ENCODE measurements at regions not wholly inside any gene's neighbourhood (a gene's known extent, or its start where the extent isn't known, plus 50 kb on each side); places are given as distances from the start of the nearest gene placed in this dataset.

DNA sequence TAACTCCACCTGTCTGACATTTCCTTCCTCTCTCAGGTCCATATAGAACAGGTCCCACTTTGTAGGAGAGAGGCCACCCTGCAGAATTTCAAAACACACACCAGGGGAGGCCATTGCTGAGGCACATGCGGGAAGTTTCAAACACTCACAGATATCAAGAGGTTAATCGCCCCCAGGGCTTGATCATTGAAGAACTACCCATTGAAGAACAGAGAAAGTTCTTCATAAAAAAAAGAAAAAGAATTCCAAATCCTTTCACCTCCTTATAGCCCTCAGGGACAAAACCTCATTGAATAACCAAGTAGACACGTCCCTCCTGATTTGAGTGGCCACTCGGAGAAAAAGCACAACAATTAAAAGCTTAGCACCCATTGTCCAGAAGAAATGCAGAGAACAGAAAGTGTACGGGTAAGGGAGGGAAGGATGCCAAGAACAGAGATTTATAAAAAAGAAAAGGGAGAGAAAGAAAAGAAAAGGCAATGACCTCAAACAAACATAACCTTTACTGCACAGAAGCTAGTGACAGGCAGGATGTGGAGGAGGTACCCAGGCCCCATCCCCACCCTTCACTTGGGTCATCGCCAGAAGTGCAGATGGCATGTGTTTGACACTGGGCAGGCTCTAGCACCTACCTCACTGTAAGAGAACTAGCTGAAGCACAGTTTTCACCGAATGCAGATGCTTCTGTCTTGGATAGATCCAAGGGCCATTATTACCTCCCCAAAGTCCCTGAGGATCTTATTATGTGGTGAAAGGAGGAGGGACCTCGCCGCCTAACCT is 112.3 kb upstream of the HES1 start:
- peak; percentile 52 for DNase-seq
- no peak overlapping the region for H3K4me3 ChIP-seq
- H3K4me1 ChIP-seq, result peaks cover 3% of the 10 kb centered on the region
- H3K9me3 ChIP-seq, result no peaks in the 10 kb centered on the region
- intact Hi-C loops (cut with DNase I; ENCODE audit: low total_unique reads), result no loop called here
- no peak overlapping the region for H3K27ac ChIP-seq
- H3K36me3 ChIP-seq (ENCODE audit: low read depth, missing control alignments), result no peaks in the 10 kb centered on the region
- TF ChIP-seq, protein P1, sequence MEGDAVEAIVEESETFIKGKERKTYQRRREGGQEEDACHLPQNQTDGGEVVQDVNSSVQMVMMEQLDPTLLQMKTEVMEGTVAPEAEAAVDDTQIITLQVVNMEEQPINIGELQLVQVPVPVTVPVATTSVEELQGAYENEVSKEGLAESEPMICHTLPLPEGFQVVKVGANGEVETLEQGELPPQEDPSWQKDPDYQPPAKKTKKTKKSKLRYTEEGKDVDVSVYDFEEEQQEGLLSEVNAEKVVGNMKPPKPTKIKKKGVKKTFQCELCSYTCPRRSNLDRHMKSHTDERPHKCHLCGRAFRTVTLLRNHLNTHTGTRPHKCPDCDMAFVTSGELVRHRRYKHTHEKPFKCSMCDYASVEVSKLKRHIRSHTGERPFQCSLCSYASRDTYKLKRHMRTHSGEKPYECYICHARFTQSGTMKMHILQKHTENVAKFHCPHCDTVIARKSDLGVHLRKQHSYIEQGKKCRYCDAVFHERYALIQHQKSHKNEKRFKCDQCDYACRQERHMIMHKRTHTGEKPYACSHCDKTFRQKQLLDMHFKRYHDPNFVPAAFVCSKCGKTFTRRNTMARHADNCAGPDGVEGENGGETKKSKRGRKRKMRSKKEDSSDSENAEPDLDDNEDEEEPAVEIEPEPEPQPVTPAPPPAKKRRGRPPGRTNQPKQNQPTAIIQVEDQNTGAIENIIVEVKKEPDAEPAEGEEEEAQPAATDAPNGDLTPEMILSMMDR (IDR thresholded peaks at IDR 0.05), result no peak
- no peak for TF ChIP-seq POLR2A (IDR thresholded peaks at IDR 0.05)
- WGBS, 2 donors, result 58 to 69% methylated on average over 9 of the region's 9 CpGs
- no peaks in the 10 kb centered on the region for H3K27me3 ChIP-seq

DNA sequence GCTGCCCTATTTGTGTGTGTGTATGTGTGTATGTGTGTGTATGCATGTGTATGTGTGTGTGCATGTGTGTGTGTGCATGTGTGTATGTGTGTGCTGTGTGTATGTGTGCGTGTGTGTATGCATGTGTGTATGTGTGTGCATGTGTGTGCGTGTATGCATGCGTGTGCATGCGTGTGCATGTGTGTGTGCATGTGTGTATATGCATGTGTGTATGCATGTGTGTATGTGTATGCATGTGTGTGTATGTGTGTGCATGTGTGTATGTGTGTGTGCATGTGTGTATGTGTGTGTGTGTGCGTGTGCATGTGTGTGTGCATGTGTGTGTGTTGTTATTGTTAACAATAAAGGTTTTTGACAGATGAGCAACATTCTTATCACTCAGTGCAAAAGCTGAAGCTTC is 110.8 kb upstream of the HES1 start:
- no peaks in the 10 kb centered on the region for H3K27me3 ChIP-seq
- no peak overlapping the region for H3K4me3 ChIP-seq
- H3K27ac ChIP-seq, result no peak overlapping the region
- DNase-seq, result no peak
- 70 to 75% methylated on average over 5 of the region's 5 CpGs for WGBS, 2 donors
- intact Hi-C loops (cut with DNase I; ENCODE audit: low total_unique reads), result no loop called here
- H3K9me3 ChIP-seq, result no peaks in the 10 kb centered on the region
- TF ChIP-seq POLR2A (IDR thresholded peaks at IDR 0.05), result no peak
- TF ChIP-seq, protein P1 (IDR thresholded peaks at IDR 0.05), result no peak
- peaks cover 3% of the 10 kb centered on the region for H3K4me1 ChIP-seq
- H3K36me3 ChIP-seq (ENCODE audit: low read depth, missing control alignments), result no peaks in the 10 kb centered on the region

DNA sequence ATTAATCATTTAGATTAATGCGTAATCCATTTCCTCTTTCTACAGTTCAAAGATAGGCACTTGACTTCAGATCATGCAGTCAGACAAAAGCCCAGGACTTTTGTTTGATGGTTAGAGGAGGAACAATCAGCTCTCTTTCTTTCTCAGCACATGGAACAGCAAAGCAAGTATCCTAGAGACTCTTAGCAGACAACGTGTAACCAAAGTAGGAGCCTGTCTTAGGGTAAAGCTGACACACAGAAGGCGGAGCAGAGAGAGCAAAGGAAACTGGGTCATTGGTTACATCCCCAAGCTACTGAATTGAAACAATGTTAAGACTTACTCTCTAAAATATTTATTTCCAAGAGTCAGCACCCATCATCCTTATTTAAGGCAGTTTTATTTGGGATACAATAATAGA is 110.0 kb upstream of the HES1 start:
- intact Hi-C loops (cut with DNase I; ENCODE audit: low total_unique reads), result no loop called here
- Histone ChIP-seq H3K4me3 (no peak overlapping the region), H3K4me1 (peaks cover 3% of the 10 kb centered on the region), H3K27ac (no peak overlapping the region), H3K9me3 (no peaks in the 10 kb centered on the region), H3K27me3 (no peaks in the 10 kb centered on the region), H3K36me3 (ENCODE audit: low read depth, missing control alignments) (no peaks in the 10 kb centered on the region)
- TF ChIP-seq, protein P1 (IDR thresholded peaks at IDR 0.05), result no peak
- TF ChIP-seq POLR2A (IDR thresholded peaks at IDR 0.05), result no peak
- WGBS, 2 donors, result 58 to 67% methylated on average over 3 of the region's 3 CpGs
- peak; percentile 65 for DNase-seq

DNA sequence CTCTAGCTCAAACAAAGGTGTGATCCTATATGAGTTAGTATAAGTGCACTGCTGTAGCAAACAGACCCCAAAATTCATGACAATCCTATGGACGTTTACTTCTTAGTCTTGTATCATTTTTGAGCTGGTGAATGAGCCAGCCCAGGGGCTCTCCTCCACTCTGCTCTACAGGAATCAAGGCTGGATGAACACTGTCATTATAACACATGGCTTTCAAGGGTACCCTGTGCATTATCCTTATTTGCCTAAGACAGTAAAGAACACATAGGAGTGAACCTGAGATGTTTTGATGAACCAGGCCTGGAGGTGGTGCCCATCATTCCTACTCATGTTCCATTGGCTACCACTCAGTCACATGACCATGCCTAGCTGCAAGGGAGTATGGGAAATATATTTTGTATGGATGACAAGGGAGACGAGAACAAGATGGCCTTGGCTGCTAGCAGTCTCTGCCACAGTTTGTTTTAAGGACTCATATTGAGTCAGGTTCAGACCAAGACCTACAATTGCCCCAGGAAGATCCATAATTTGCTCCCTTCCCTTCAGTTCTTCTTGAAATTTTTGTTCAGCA is 107.4 kb upstream of the HES1 start:
- Histone ChIP-seq H3K27ac (no peak overlapping the region), H3K4me1 (peaks cover 3% of the 10 kb centered on the region), H3K27me3 (no peaks in the 10 kb centered on the region), H3K4me3 (no peak overlapping the region), H3K9me3 (no peaks in the 10 kb centered on the region), H3K36me3 (ENCODE audit: low read depth, missing control alignments) (no peaks in the 10 kb centered on the region)
- intact Hi-C loops (cut with DNase I; ENCODE audit: low total_unique reads), result no loop called here
- TF ChIP-seq, protein P1 (IDR thresholded peaks at IDR 0.05), result no peak
- TF ChIP-seq POLR2A (IDR thresholded peaks at IDR 0.05), result no peak
- no peak for DNase-seq
- 92 to 95% methylated on average over 2 of the region's 2 CpGs for WGBS, 2 donors

DNA sequence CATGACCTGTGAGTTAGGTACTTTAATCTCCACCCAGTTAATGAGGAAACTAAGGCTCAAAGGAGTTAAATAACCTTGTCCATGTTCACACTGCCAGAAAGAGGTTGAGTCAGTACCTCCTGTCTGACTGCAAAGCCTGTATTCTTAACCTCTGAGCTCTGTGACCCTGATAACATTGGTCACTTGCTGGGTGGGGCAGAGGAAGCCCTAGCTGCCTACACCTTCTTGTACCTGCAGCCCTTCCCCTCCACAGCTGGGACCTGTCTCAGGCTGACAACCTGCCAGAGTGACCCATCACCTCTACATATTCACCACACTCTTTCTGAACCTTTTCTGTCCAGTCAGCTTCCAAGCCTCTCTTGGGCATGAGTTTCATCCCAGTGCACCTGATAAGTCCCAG is 106.1 kb upstream of the HES1 start:
- Histone ChIP-seq H3K36me3 (ENCODE audit: low read depth, missing control alignments) (no peaks in the 10 kb centered on the region), H3K4me3 (no peak overlapping the region), H3K27me3 (no peaks in the 10 kb centered on the region), H3K9me3 (no peaks in the 10 kb centered on the region), H3K27ac (no peak overlapping the region), H3K4me1 (no peaks in the 10 kb centered on the region)
- TF ChIP-seq POLR2A (IDR thresholded peaks at IDR 0.05), result no peak
- TF ChIP-seq, protein P1 (IDR thresholded peaks at IDR 0.05), result no peak
- intact Hi-C loops (cut with DNase I; ENCODE audit: low total_unique reads), result no loop called here
- no peak for DNase-seq
